ENCODE measurements at regions not wholly inside any gene's neighbourhood (a gene's known extent, or its start where the extent isn't known, plus 50 kb on each side); places are given as distances from the start of the nearest gene placed in this dataset.
A peak's percentile ranks its signal among the peaks of the same experiment; 100 is the strongest.

DNA sequence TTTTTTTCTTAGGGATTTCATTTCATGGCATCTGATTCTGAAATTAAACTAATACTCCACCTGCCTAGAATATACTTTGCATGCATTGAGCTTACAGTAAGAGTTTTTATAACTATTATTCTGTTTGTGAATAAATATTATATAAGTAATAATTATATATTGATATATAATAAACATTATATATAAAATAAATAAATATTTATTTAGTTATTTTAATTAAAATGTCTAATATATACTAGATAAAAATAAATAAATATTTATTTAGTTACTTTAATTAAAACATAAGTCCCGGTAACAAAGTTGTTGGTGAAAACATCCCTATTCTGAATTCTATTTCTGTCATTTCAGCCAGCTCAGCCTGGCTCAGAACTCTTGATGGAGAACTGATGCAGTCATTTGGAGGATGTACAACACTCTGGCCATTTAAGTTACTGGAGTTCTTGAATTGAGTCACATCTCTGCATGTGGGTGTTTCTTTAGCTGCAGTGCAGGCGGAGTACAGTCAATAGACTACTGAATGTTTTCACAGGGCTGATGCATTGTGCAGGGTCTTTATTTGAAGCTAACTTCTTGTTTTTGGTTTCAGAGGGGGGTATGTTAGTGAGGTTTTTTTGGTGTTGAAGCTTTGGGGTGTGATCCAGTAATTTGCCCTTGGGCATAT is 508.9 kb upstream of the ADGRB3 start (continued):
- TF ChIP-seq ZNF217 (IDR thresholded peaks at IDR 0.05), result 0 out of 2 replicates have a peak, but pooled peaks have one; percentile 43
- TF ChIP-seq PBX3 (IDR thresholded peaks at IDR 0.05; ENCODE audit: insufficient replicate concordance, low read depth, low read length), result no peak
- TF ChIP-seq KLF5 (IDR thresholded peaks at IDR 0.05; ENCODE audit: partially characterized antibody), result no peak
- no peak for TF ChIP-seq NFYB (IDR thresholded peaks at IDR 0.05; ENCODE audit: insufficient read depth, low read depth, low read length)
- no peak for TF ChIP-seq PAX8 (IDR thresholded peaks at IDR 0.05)
- peak in 1 of 2 experiments; percentile 25; a peak in 1 of 4 replicates for TF ChIP-seq SRF (IDR thresholded peaks at IDR 0.05; ENCODE audit: low read depth in 2 of 2, low read length in 2 of 2)
- TF ChIP-seq FOXM1 (IDR thresholded peaks at IDR 0.05; ENCODE audit: low read depth, low read length), result peak; percentile 69; the same call in 1 of the 2 replicates
- peak; percentile 98 for TF ChIP-seq JUNB (IDR thresholded peaks at IDR 0.05)
- TF ChIP-seq, protein P1, sequence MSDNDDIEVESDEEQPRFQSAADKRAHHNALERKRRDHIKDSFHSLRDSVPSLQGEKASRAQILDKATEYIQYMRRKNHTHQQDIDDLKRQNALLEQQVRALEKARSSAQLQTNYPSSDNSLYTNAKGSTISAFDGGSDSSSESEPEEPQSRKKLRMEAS (IDR thresholded peaks at IDR 0.05; ENCODE audit: low read depth, low read length), result no peak
- no peak for TF ChIP-seq CBFB (IDR thresholded peaks at IDR 0.05; ENCODE audit: low read depth)
- peak; percentile 96 for TF ChIP-seq IRF4 (IDR thresholded peaks at IDR 0.05; ENCODE audit: low read depth, low read length)
- TF ChIP-seq, protein P2, sequence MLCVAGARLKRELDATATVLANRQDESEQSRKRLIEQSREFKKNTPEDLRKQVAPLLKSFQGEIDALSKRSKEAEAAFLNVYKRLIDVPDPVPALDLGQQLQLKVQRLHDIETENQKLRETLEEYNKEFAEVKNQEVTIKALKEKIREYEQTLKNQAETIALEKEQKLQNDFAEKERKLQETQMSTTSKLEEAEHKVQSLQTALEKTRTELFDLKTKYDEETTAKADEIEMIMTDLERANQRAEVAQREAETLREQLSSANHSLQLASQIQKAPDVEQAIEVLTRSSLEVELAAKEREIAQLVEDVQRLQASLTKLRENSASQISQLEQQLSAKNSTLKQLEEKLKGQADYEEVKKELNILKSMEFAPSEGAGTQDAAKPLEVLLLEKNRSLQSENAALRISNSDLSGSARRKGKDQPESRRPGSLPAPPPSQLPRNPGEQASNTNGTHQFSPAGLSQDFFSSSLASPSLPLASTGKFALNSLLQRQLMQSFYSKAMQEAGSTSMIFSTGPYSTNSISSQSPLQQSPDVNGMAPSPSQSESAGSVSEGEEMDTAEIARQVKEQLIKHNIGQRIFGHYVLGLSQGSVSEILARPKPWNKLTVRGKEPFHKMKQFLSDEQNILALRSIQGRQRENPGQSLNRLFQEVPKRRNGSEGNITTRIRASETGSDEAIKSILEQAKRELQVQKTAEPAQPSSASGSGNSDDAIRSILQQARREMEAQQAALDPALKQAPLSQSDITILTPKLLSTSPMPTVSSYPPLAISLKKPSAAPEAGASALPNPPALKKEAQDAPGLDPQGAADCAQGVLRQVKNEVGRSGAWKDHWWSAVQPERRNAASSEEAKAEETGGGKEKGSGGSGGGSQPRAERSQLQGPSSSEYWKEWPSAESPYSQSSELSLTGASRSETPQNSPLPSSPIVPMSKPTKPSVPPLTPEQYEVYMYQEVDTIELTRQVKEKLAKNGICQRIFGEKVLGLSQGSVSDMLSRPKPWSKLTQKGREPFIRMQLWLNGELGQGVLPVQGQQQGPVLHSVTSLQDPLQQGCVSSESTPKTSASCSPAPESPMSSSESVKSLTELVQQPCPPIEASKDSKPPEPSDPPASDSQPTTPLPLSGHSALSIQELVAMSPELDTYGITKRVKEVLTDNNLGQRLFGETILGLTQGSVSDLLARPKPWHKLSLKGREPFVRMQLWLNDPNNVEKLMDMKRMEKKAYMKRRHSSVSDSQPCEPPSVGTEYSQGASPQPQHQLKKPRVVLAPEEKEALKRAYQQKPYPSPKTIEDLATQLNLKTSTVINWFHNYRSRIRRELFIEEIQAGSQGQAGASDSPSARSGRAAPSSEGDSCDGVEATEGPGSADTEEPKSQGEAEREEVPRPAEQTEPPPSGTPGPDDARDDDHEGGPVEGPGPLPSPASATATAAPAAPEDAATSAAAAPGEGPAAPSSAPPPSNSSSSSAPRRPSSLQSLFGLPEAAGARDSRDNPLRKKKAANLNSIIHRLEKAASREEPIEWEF (IDR thresholded peaks at IDR 0.05; ENCODE audit: insufficient replicate concordance, low read depth, low read length), result no peak
- TF ChIP-seq ZNF592 (IDR thresholded peaks at IDR 0.05), result no peak
- TF ChIP-seq ZNF384 (IDR thresholded peaks at IDR 0.05; ENCODE audit: borderline replicate concordance, low read depth, low read length), result no peak
- no peak for TF ChIP-seq SIX5 (IDR thresholded peaks at IDR 0.05; ENCODE audit: low read depth, low read length, severe bottlenecking)
- no peak for TF ChIP-seq NRF1 (conservative IDR thresholded peaks at IDR 0.05; ENCODE audit: low read depth, low read length)
- no peak for TF ChIP-seq MYB (IDR thresholded peaks at IDR 0.05; ENCODE audit: borderline replicate concordance, low read depth, low read length)
- TF ChIP-seq CREM (IDR thresholded peaks at IDR 0.05; ENCODE audit: low read depth), result peak; percentile 84
- no peak for TF ChIP-seq SMAD5 (IDR thresholded peaks at IDR 0.05; ENCODE audit: low read depth)
- TF ChIP-seq IKZF1 (conservative IDR thresholded peaks at IDR 0.05), result 0 out of 2 replicates have a peak, but pooled peaks have one; percentile 21
- no peak for TF ChIP-seq YBX1 (IDR thresholded peaks at IDR 0.05)
- TF ChIP-seq HDAC2 (IDR thresholded peaks at IDR 0.05), result no peak
